Panc1 (cell line): ENCODE measurements at regions not wholly inside any gene's neighbourhood (a gene's known extent, or its start where the extent isn't known, plus 50 kb on each side); places are given as distances from the start of the nearest gene placed in this dataset.

Source experiments
- ATAC-seq: fragments of 200-7000 bp; cut with Tn5 transposase; 2 replicates; pipeline ENCODE4 v1.9.1; 2020; ENCODE audit warnings: mild to moderate bottlenecking, moderate library complexity
- BruUV-seq: library from RNA; stranded (reverse); fragments of 400-500 nt; replicated peaks from 2 replicates; lab custom pipeline; 2021; lab: Mats Ljungman, UMichigan
- CTCF ChIA-PET: fragments of 300-600 bp; sonication (Branson Sonifier 250); formaldehyde crosslinking; loops from one replicate; lab custom pipeline; 2022; ENCODE audit warnings: antibody characterized with exemption; lab: Charles Lee
- POLR2A ChIA-PET: fragments of 300-600 bp; sonication (Branson Sonifier 250); formaldehyde crosslinking; loops from one replicate; lab custom pipeline; 2022; ENCODE audit warnings: antibody characterized with exemption; lab: Charles Lee
- DNase-seq: peaks from one replicate; pipeline ENCODE4 v3.0.0-alpha.2; 2010; ENCODE audit warnings: low read depth, low spot score
- H3K27ac ChIP-seq: 2 replicates; pipeline ENCODE4 v1.5.1; 2011; ENCODE audit warnings: mild to moderate bottlenecking, low read length, inconsistent platforms
- H3K27me3 ChIP-seq: fragments of 200-500 bp; sonication (Bioruptor generic); 2 replicates; pipeline ENCODE4 v1.6.0; 2014; ENCODE audit warnings: low read length, inconsistent platforms; ENCODE audit not compliant: control insufficient read depth, insufficient read depth
- H3K36me3 ChIP-seq: fragments of 200-500 bp; sonication (Bioruptor generic); 2 replicates; pipeline ENCODE4 v1.5.1; 2014; ENCODE audit warnings: inconsistent platforms, mild to moderate bottlenecking, low read length, moderate library complexity; ENCODE audit not compliant: control insufficient read depth, insufficient read depth
- H3K4me1 ChIP-seq: 2 replicates; pipeline ENCODE4 v1.5.1; 2011; ENCODE audit warnings: inconsistent platforms, mild to moderate bottlenecking, low read length, moderate library complexity; ENCODE audit not compliant: control insufficient read depth, insufficient read depth
- H3K4me3 ChIP-seq, 2 experiments: 2 replicates each; pipeline ENCODE4 v1.5.1; 2011 to 2012; ENCODE audit warnings: low read depth in 2 of 2, low read length in 2 of 2, mild to moderate bottlenecking in 2 of 2, inconsistent platforms in 1 of 2, moderate library complexity in 1 of 2
- H3K9me3 ChIP-seq: fragments of 200-500 bp; sonication (Bioruptor generic); 2 replicates; pipeline ENCODE4 v1.5.1; 2014; ENCODE audit warnings: low read depth, mild to moderate bottlenecking, inconsistent platforms, low read length, moderate library complexity; ENCODE audit not compliant: control insufficient read depth, insufficient read depth
- CTCF ChIP-seq: fragments of 450-650 bp; IDR thresholded peaks from 2 replicates; pipeline ENCODE4 v1.5.1; 2017; ENCODE audit warnings: mild to moderate bottlenecking
- POLR2AphosphoS5 ChIP-seq: IDR thresholded peaks from 2 replicates; pipeline ENCODE4 v1.6.1; 2012; ENCODE audit warnings: mild to moderate bottlenecking, low read depth, low read length, moderate library complexity
- SIN3A ChIP-seq: IDR thresholded peaks from 2 replicates; pipeline ENCODE4 v1.6.1; 2012; ENCODE audit warnings: low read depth, mild to moderate bottlenecking, low read length, moderate library complexity, borderline replicate concordance; ENCODE audit not compliant: insufficient read depth
- TCF7L2 ChIP-seq: IDR thresholded peaks from 2 replicates; pipeline ENCODE4 v1.6.1; 2011; ENCODE audit warnings: mild to moderate bottlenecking, low read depth, low read length, inconsistent platforms
- in situ Hi-C: cut with HindIII; loops from 2 replicates; pipeline ENCODE4 v1.10.0; 2016; ENCODE audit warnings: low sequenced_read_pairs, low pct_unique_long_range_greater_than_20kb
- intact Hi-C: fragments of 100-400 bp; cut with micrococcal nuclease; formaldehyde crosslinking; loops from one replicate; pipeline ENCODE4 v1.10.0; 2022; ENCODE audit not compliant: unreplicated experiment
- TF ChIP-seq, protein P1 (sequence below), 2 experiments: IDR thresholded peaks; 2 replicates each; pipeline ENCODE4 v1.6.1; 2011 to 2012; ENCODE audit warnings: low read depth in 2 of 2, control low read depth in 1 of 2, low read length in 1 of 2, mild to moderate bottlenecking in 1 of 2, moderate library complexity in 1 of 2; ENCODE audit not compliant: insufficient read depth in 1 of 2

- Histone ChIP-seq H3K27ac (no peak overlapping the region), H3K4me3 (no peak overlapping the region), H3K9me3 (no peaks in the 10 kb centered on the region), H3K4me1 (no peaks in the 10 kb centered on the region), H3K27me3 (no peaks in the 10 kb centered on the region), H3K36me3 (no peaks in the 10 kb centered on the region)
- intact Hi-C loops, result no loop called here
- BruUV-seq, result no TSS peak
- no peak for ATAC-seq
- in situ Hi-C loops, result no loop called here
- ChIA-PET POLR2A (no interaction called here), CTCF (no interaction called here)
- no peak for TF ChIP-seq TCF7L2
- DNase-seq, result no peak
Observed at GRCh38 chr1:65722461-65722860, 70.2 kb upstream of the PDE4B start.

GRCh38 chr1:65724151-65724550 is 68.5 kb upstream of the PDE4B start:
- Histone ChIP-seq H3K36me3 (no peaks in the 10 kb centered on the region), H3K4me3 (no peak overlapping the region), H3K9me3 (no peaks in the 10 kb centered on the region), H3K27ac (no peak overlapping the region), H3K4me1 (no peaks in the 10 kb centered on the region), H3K27me3 (no peaks in the 10 kb centered on the region)
- in situ Hi-C loops, result no loop called here
- CTCF ChIA-PET, result no interaction called here
- DNase-seq (no peak), ATAC-seq (no peak)
- intact Hi-C loops, result no loop called here
- TF ChIP-seq CTCF (no peak), SIN3A (no peak), POLR2AphosphoS5 (no peak), TCF7L2 (no peak)
- TF ChIP-seq, protein P1, sequence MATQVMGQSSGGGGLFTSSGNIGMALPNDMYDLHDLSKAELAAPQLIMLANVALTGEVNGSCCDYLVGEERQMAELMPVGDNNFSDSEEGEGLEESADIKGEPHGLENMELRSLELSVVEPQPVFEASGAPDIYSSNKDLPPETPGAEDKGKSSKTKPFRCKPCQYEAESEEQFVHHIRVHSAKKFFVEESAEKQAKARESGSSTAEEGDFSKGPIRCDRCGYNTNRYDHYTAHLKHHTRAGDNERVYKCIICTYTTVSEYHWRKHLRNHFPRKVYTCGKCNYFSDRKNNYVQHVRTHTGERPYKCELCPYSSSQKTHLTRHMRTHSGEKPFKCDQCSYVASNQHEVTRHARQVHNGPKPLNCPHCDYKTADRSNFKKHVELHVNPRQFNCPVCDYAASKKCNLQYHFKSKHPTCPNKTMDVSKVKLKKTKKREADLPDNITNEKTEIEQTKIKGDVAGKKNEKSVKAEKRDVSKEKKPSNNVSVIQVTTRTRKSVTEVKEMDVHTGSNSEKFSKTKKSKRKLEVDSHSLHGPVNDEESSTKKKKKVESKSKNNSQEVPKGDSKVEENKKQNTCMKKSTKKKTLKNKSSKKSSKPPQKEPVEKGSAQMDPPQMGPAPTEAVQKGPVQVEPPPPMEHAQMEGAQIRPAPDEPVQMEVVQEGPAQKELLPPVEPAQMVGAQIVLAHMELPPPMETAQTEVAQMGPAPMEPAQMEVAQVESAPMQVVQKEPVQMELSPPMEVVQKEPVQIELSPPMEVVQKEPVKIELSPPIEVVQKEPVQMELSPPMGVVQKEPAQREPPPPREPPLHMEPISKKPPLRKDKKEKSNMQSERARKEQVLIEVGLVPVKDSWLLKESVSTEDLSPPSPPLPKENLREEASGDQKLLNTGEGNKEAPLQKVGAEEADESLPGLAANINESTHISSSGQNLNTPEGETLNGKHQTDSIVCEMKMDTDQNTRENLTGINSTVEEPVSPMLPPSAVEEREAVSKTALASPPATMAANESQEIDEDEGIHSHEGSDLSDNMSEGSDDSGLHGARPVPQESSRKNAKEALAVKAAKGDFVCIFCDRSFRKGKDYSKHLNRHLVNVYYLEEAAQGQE (IDR thresholded peaks at IDR 0.05; ENCODE audit: insufficient read depth in 1 of 2, low read depth in 2 of 2, low read length in 1 of 2), result no peak
- no TSS peak for BruUV-seq
- POLR2A ChIA-PET, result no interaction called here

- POLR2A ChIA-PET, result no interaction called here
- in situ Hi-C loops (no loop called here), intact Hi-C loops (no loop called here)
- no TSS peak for BruUV-seq
- H3K4me1 ChIP-seq, result no peaks in the 10 kb centered on the region
- ATAC-seq (no peak), DNase-seq (no peak)
- no peaks in the 10 kb centered on the region for H3K9me3 ChIP-seq
- H3K27me3 ChIP-seq, result no peaks in the 10 kb centered on the region
- no peaks in the 10 kb centered on the region for H3K36me3 ChIP-seq
- H3K27ac ChIP-seq, result no peak overlapping the region
- CTCF ChIA-PET, result no interaction called here
- no peak overlapping the region for H3K4me3 ChIP-seq
- TF ChIP-seq, protein P1 (IDR thresholded peaks at IDR 0.05; ENCODE audit: insufficient read depth in 1 of 2, low read depth in 2 of 2, low read length in 1 of 2), result no peak
- no peak for TF ChIP-seq POLR2AphosphoS5
- no peak for TF ChIP-seq CTCF
- no peak for TF ChIP-seq TCF7L2
- TF ChIP-seq SIN3A, result no peak
Observed at GRCh38 chr1:65725064-65725463, 67.6 kb upstream of the PDE4B start.
